CD4-positive, alpha-beta T cell treated with Interleukin-4 for 1 hour (primary cell): ENCODE measurements at regions not wholly inside any gene's neighbourhood (a gene's known extent, or its start where the extent isn't known, plus 50 kb on each side); places are given as distances from the start of the nearest gene placed in this dataset.
"Not testable (repeated sequence)": the region's sequence is repeated elsewhere in the genome, so short reads cannot be mapped to it uniquely, and the experiment has no call there.

ENCODE experiments used
- DNase-seq, 2 donors: peaks; one replicate each; pipeline ENCODE4 v3.0.0-alpha.2; 2020 to 2022

- no peak for DNase-seq
Observed at GRCh38 chr9:80679916-80680315, 1009.4 kb downstream of the TLE1 start.

- no peak for DNase-seq
Observed at GRCh38 chr9:80678906-80679305, 1010.4 kb downstream of the TLE1 start.

GRCh38 chr9:80673496-80673895, 1015.9 kb downstream of the TLE1 start:
- no peak for DNase-seq

GRCh38 chr9:80665479-80665878, 1023.9 kb downstream of the TLE1 start:
- DNase-seq, result no peak

GRCh38 chr9:80664327-80665210, 1024.8 kb downstream of the TLE1 start:
- DNase-seq, result no peak

GRCh38 chr9:80659751-80660150, 1029.6 kb downstream of the TLE1 start:
- DNase-seq, result not testable (repeated sequence)

- DNase-seq, result no peak
Observed at GRCh38 chr9:80651044-80651443, 1038.3 kb downstream of the TLE1 start.

- no peak for DNase-seq
Observed at GRCh38 chr9:80649496-80649895, 1039.9 kb downstream of the TLE1 start.

GRCh38 chr9:80649001-80649420, 1040.3 kb downstream of the TLE1 start:
- DNase-seq, result no peak

GRCh38 chr9:80648336-80648735, 1041.0 kb downstream of the TLE1 start:
- DNase-seq, result no peak

GRCh38 chr9:80646211-80646610, 1043.1 kb downstream of the TLE1 start:
- no peak for DNase-seq

- DNase-seq, result no peak
Observed at GRCh38 chr9:80644044-80644443, 1045.3 kb downstream of the TLE1 start.

- DNase-seq, result no peak
Observed at GRCh38 chr9:80635065-80635464, 1054.3 kb downstream of the TLE1 start.

GRCh38 chr9:80632041-80632440, 1057.3 kb downstream of the TLE1 start:
- DNase-seq, result no peak

GRCh38 chr9:80622508-80622907, 1050.7 kb downstream of the TLE4 start:
- DNase-seq, result no peak

GRCh38 chr9:80619356-80619755, 1047.6 kb downstream of the TLE4 start:
- no peak for DNase-seq

GRCh38 chr9:80615964-80616363, 1044.2 kb downstream of the TLE4 start:
- DNase-seq, result no peak

- DNase-seq, result no peak
Observed at GRCh38 chr9:80605793-80606192, 1034.0 kb downstream of the TLE4 start.

GRCh38 chr9:80605129-80605528, 1033.4 kb downstream of the TLE4 start:
- DNase-seq, result no peak

GRCh38 chr9:80602291-80602690, 1030.5 kb downstream of the TLE4 start:
- no peak for DNase-seq

- no peak for DNase-seq
Observed at GRCh38 chr9:80596579-80596978, 1024.8 kb downstream of the TLE4 start.

GRCh38 chr9:80595192-80595591, 1023.4 kb downstream of the TLE4 start:
- DNase-seq, result no peak

- DNase-seq, result no peak
Observed at GRCh38 chr9:80592413-80592812, 1020.6 kb downstream of the TLE4 start.

GRCh38 chr9:80586786-80587330, 1015.1 kb downstream of the TLE4 start:
- no peak for DNase-seq

- DNase-seq, result no peak
Observed at GRCh38 chr9:80571953-80572352, 1000.2 kb downstream of the TLE4 start.
